ENCODE measurements at regions not wholly inside any gene's neighbourhood (a gene's known extent, or its start where the extent isn't known, plus 50 kb on each side); places are given as distances from the start of the nearest gene placed in this dataset.

GRCh38 chr14:40485688-40486087 lies 1053.5 kb upstream of the FBXO33 start:
- H3K9me3 ChIP-seq, result no peaks in the 10 kb centered on the region
- H3K27me3 ChIP-seq, result no peaks in the 10 kb centered on the region
- no peak for DNase-seq
- no peaks in the 10 kb centered on the region for H3K36me3 ChIP-seq
- H3K4me1 ChIP-seq, result no peaks in the 10 kb centered on the region
- H3K4me3 ChIP-seq (ENCODE audit: low read depth, low read length), result no peak overlapping the region
- TF ChIP-seq CTCF (IDR thresholded peaks at IDR 0.05; ENCODE audit: low read depth, low read length), result no peak

GRCh38 chr14:40476005-40476404 lies 1043.8 kb upstream of the FBXO33 start:
- no peaks in the 10 kb centered on the region for H3K27me3 ChIP-seq
- TF ChIP-seq CTCF (IDR thresholded peaks at IDR 0.05; ENCODE audit: low read depth, low read length), result no peak
- no peaks in the 10 kb centered on the region for H3K4me1 ChIP-seq
- DNase-seq, result no peak
- no peaks in the 10 kb centered on the region for H3K36me3 ChIP-seq
- no peak overlapping the region for H3K4me3 ChIP-seq (ENCODE audit: low read depth, low read length)
- no peaks in the 10 kb centered on the region for H3K9me3 ChIP-seq

GRCh38 chr14:40467969-40468368 lies 1035.7 kb upstream of the FBXO33 start:
- Histone ChIP-seq H3K4me1 (no peaks in the 10 kb centered on the region), H3K36me3 (no peaks in the 10 kb centered on the region), H3K9me3 (no peaks in the 10 kb centered on the region), H3K27me3 (no peaks in the 10 kb centered on the region), H3K4me3 (ENCODE audit: low read depth, low read length) (no peak overlapping the region)
- no peak for TF ChIP-seq CTCF (IDR thresholded peaks at IDR 0.05; ENCODE audit: low read depth, low read length)
- no peak for DNase-seq

- Histone ChIP-seq H3K9me3 (no peaks in the 10 kb centered on the region), H3K36me3 (no peaks in the 10 kb centered on the region), H3K27me3 (no peaks in the 10 kb centered on the region), H3K4me3 (ENCODE audit: low read depth, low read length) (no peak overlapping the region), H3K4me1 (no peaks in the 10 kb centered on the region)
- no peak for TF ChIP-seq CTCF (IDR thresholded peaks at IDR 0.05; ENCODE audit: low read depth, low read length)
- no peak for DNase-seq
Measured at GRCh38 chr14:40464531-40464930, 1032.3 kb upstream of the FBXO33 start.

- TF ChIP-seq CTCF (IDR thresholded peaks at IDR 0.05; ENCODE audit: low read depth, low read length), result no peak
- no peaks in the 10 kb centered on the region for H3K27me3 ChIP-seq
- no peak for DNase-seq
Measured at GRCh38 chr14:40463886-40464285, 1031.7 kb upstream of the FBXO33 start.

GRCh38 chr14:40452674-40453073 lies 1020.4 kb upstream of the FBXO33 start:
- no peak for DNase-seq
- no peak overlapping the region for H3K4me3 ChIP-seq (ENCODE audit: low read depth, low read length)
- no peaks in the 10 kb centered on the region for H3K27me3 ChIP-seq
- H3K9me3 ChIP-seq, result no peaks in the 10 kb centered on the region
- H3K36me3 ChIP-seq, result no peaks in the 10 kb centered on the region
- no peaks in the 10 kb centered on the region for H3K4me1 ChIP-seq
- no peak for TF ChIP-seq CTCF (IDR thresholded peaks at IDR 0.05; ENCODE audit: low read depth, low read length)

More at GRCh38 chr14:40463886-40464285, 1031.7 kb upstream of the FBXO33 start:
- Histone ChIP-seq H3K4me3 (ENCODE audit: low read depth, low read length) (no peak overlapping the region), H3K4me1 (no peaks in the 10 kb centered on the region), H3K36me3 (no peaks in the 10 kb centered on the region), H3K9me3 (no peaks in the 10 kb centered on the region)

Data from BE2C (cell line).